DND-41 (cell line): ENCODE measurements at regions not wholly inside any gene's neighbourhood (a gene's known extent, or its start where the extent isn't known, plus 50 kb on each side); places are given as distances from the start of the nearest gene placed in this dataset.

ENCODE experiments used
- ATAC-seq: fragments of 200-7000 bp; cut with Tn5 transposase; 3 replicates; pipeline ENCODE4 v1.9.1; 2021; ENCODE audit warnings: low read depth; ENCODE audit not compliant: insufficient read depth
- DNase-seq: peaks from one replicate; pipeline ENCODE4 v3.0.0-alpha.2; 2020
- H2AFZ ChIP-seq: 2 replicates; pipeline ENCODE4 v1.6.0; 2012; ENCODE audit warnings: low read depth, low read length
- H3K27ac ChIP-seq: 2 replicates; pipeline ENCODE4 v1.5.1; 2012; ENCODE audit warnings: low read length, inconsistent platforms
- H3K27me3 ChIP-seq: fragments of 200-600 bp; sonication (generic); 2 replicates; pipeline ENCODE4 v1.6.0; 2012; ENCODE audit warnings: low read length, mild to moderate bottlenecking, inconsistent platforms; ENCODE audit not compliant: insufficient read depth, poor library complexity
- H3K36me3 ChIP-seq: 2 replicates; pipeline ENCODE4 v1.5.1; 2012; ENCODE audit warnings: low read length, inconsistent platforms; ENCODE audit not compliant: insufficient read depth
- H3K4me1 ChIP-seq: 2 replicates; pipeline ENCODE4 v1.5.1; 2012; ENCODE audit warnings: mild to moderate bottlenecking, low read length; ENCODE audit not compliant: insufficient read depth
- H3K4me2 ChIP-seq: 2 replicates; pipeline ENCODE4 v1.6.0; 2012; ENCODE audit warnings: mild to moderate bottlenecking, moderate library complexity, low read length, inconsistent platforms; ENCODE audit not compliant: insufficient read depth
- H3K4me3 ChIP-seq, 2 experiments: fragments of 200-600 bp in 1 of 2; shearing (Covaris generic) in 1 of 2; 2 replicates each; pipeline ENCODE4 v1.5.1; 2012 to 2016; ENCODE audit warnings: inconsistent platforms in 2 of 2, low read length in 2 of 2, mild to moderate bottlenecking in 2 of 2, low read depth in 1 of 2, moderate library complexity in 1 of 2
- H3K79me2 ChIP-seq: 2 replicates; pipeline ENCODE4 v1.6.0; 2012; ENCODE audit warnings: low read length, inconsistent platforms; ENCODE audit not compliant: insufficient read depth
- H3K9ac ChIP-seq: 2 replicates; pipeline ENCODE4 v1.6.0; 2012; ENCODE audit warnings: low read depth, mild to moderate bottlenecking, inconsistent platforms, low read length, moderate library complexity
- H3K9me3 ChIP-seq: 2 replicates; pipeline ENCODE4 v1.5.1; 2012; ENCODE audit warnings: low read length, moderate library complexity, mild to moderate bottlenecking, inconsistent platforms; ENCODE audit not compliant: insufficient read depth, severe bottlenecking
- H4K20me1 ChIP-seq: 2 replicates; pipeline ENCODE4 v1.6.0; 2012; ENCODE audit warnings: low read length; ENCODE audit not compliant: insufficient read depth
- EZH2 ChIP-seq: IDR thresholded peaks from 3 replicates; pipeline ENCODE4 v1.6.1; 2012; ENCODE audit warnings: borderline replicate concordance, low read depth, mild to moderate bottlenecking, moderate library complexity, low read length, inconsistent platforms; ENCODE audit not compliant: severe bottlenecking
- TF ChIP-seq, protein P1 (sequence below): IDR thresholded peaks from 2 replicates; pipeline ENCODE4 v1.5.1; 2012; ENCODE audit warnings: borderline replicate concordance, low read length, moderate library complexity, mild to moderate bottlenecking; ENCODE audit not compliant: poor library complexity, severe bottlenecking; ENCODE audit errors: extremely low read depth

- no peak overlapping the region for H2AFZ ChIP-seq
- H3K79me2 ChIP-seq = no peaks in the 10 kb centered on the region
- H3K4me3 ChIP-seq = no peak overlapping the region
- H3K4me2 ChIP-seq = no peak overlapping the region
- H3K36me3 ChIP-seq = no peaks in the 10 kb centered on the region
- H3K9me3 ChIP-seq = no peaks in the 10 kb centered on the region
- no peak for TF ChIP-seq EZH2
- TF ChIP-seq, protein P1, sequence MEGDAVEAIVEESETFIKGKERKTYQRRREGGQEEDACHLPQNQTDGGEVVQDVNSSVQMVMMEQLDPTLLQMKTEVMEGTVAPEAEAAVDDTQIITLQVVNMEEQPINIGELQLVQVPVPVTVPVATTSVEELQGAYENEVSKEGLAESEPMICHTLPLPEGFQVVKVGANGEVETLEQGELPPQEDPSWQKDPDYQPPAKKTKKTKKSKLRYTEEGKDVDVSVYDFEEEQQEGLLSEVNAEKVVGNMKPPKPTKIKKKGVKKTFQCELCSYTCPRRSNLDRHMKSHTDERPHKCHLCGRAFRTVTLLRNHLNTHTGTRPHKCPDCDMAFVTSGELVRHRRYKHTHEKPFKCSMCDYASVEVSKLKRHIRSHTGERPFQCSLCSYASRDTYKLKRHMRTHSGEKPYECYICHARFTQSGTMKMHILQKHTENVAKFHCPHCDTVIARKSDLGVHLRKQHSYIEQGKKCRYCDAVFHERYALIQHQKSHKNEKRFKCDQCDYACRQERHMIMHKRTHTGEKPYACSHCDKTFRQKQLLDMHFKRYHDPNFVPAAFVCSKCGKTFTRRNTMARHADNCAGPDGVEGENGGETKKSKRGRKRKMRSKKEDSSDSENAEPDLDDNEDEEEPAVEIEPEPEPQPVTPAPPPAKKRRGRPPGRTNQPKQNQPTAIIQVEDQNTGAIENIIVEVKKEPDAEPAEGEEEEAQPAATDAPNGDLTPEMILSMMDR = no peak
- no peaks in the 10 kb centered on the region for H4K20me1 ChIP-seq
- H3K9ac ChIP-seq = no peak overlapping the region
- ATAC-seq (no peak), DNase-seq (no peak)
- no peaks in the 10 kb centered on the region for H3K4me1 ChIP-seq
- H3K27me3 ChIP-seq = no peaks in the 10 kb centered on the region
- no peak overlapping the region for H3K27ac ChIP-seq
Measured at GRCh38 chr4:170698334-170698733, 608.6 kb upstream of the AADAT start.

- H3K9me3 ChIP-seq = no peaks in the 10 kb centered on the region
- H3K9ac ChIP-seq = no peak overlapping the region
- no peaks in the 10 kb centered on the region for H3K79me2 ChIP-seq
- no peak overlapping the region for H3K4me2 ChIP-seq
- H3K4me1 ChIP-seq = no peaks in the 10 kb centered on the region
- no peaks in the 10 kb centered on the region for H3K27me3 ChIP-seq
- H4K20me1 ChIP-seq = no peaks in the 10 kb centered on the region
- DNase-seq (no peak), ATAC-seq (no peak)
- H3K36me3 ChIP-seq = no peaks in the 10 kb centered on the region
- H3K4me3 ChIP-seq = no peak overlapping the region
- TF ChIP-seq, protein P1 = no peak
- TF ChIP-seq EZH2 = no peak
- no peak overlapping the region for H2AFZ ChIP-seq
- H3K27ac ChIP-seq = no peak overlapping the region
Measured at GRCh38 chr4:170697845-170698244, 608.1 kb upstream of the AADAT start.

DNA sequence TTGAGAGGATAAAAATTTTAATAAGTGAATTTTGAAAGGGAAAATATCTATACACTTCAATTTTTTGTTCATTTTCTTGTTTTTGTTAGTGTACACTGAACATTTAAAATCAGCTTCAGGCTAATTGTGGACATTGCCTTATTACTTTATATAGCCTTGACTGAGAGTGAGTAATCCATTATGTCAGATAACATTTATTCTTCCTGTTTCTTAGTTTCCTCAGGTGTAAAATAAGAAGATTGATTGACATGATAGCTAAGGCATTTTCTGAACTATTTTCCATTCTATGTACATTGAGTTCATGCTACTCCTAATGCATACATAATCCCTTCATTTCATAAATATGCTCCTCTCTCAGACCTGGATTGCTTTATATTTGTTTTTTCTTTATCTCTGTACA, 607.3 kb upstream of the AADAT start:
- Histone ChIP-seq H2AFZ (no peak overlapping the region), H3K27me3 (no peaks in the 10 kb centered on the region), H3K4me2 (no peak overlapping the region), H4K20me1 (no peaks in the 10 kb centered on the region), H3K36me3 (no peaks in the 10 kb centered on the region), H3K4me3 (no peak overlapping the region), H3K79me2 (no peaks in the 10 kb centered on the region), H3K4me1 (no peaks in the 10 kb centered on the region), H3K27ac (no peak overlapping the region), H3K9ac (no peak overlapping the region), H3K9me3 (no peaks in the 10 kb centered on the region)
- TF ChIP-seq EZH2 = no peak
- TF ChIP-seq, protein P1 = no peak
- no peak for DNase-seq
- ATAC-seq = no peak

DNA sequence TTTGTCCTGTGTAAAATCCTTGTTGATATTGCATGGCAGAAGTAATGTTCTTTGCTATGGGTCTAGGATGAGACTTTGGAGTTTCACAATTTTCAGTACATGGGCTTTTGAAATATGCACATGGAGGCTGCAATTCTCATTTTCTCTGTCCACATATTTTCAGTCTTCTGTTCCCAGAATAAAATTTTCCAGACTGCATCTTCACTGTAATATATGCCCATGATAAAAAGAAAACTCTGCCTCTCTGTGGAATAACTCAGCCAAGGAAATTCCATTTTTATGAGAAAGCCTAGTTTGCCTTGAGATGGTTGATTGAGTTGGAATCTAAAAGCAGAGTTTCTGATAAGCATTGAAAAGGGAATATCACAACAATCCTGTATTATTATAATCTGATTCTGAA, 601.4 kb upstream of the AADAT start:
- Histone ChIP-seq H3K27ac (no peak overlapping the region), H3K9me3 (no peaks in the 10 kb centered on the region), H2AFZ (no peak overlapping the region), H3K4me1 (no peaks in the 10 kb centered on the region), H3K27me3 (no peaks in the 10 kb centered on the region), H3K9ac (no peak overlapping the region), H3K4me3 (no peak overlapping the region), H3K4me2 (no peak overlapping the region), H4K20me1 (no peaks in the 10 kb centered on the region), H3K36me3 (no peaks in the 10 kb centered on the region), H3K79me2 (no peaks in the 10 kb centered on the region)
- no peak for DNase-seq
- no peak for TF ChIP-seq EZH2
- TF ChIP-seq, protein P1 = no peak
- ATAC-seq = no peak
